Sigmoid colon (tissue), 6 donors: ENCODE measurements at regions not wholly inside any gene's neighbourhood (a gene's known extent, or its start where the extent isn't known, plus 50 kb on each side); places are given as distances from the start of the nearest gene placed in this dataset.

ENCODE experiments used
- DNase-seq: peaks from one replicate; pipeline ENCODE4 v3.0.0-alpha.2; 2019
- H3K27ac ChIP-seq, 4 donors: fragments of 200-600 bp; sonication (generic); one replicate each; pipeline ENCODE4 v1.5.1; 2016 to 2019; ENCODE audit warnings: mild to moderate bottlenecking in 1 of 4
- H3K27me3 ChIP-seq, 3 donors: fragments of 200-600 bp; sonication (generic); one replicate each; pipeline ENCODE4 v1.5.1; 2019; ENCODE audit warnings: mild to moderate bottlenecking in 1 of 3
- H3K36me3 ChIP-seq, 4 donors: fragments of 200-600 bp; sonication (generic); one replicate each; pipeline ENCODE4 v1.5.1; 2016 to 2019
- H3K4me1 ChIP-seq, 4 donors: fragments of 200-600 bp; sonication (generic); one replicate each; pipeline ENCODE4 v1.5.1; 2017 to 2019
- H3K4me3 ChIP-seq, 4 donors: fragments of 200-600 bp; sonication (generic); one replicate each; pipeline ENCODE4 v1.5.1; 2017 to 2019; ENCODE audit warnings: mild to moderate bottlenecking in 2 of 4, moderate library complexity in 1 of 4
- H3K9me3 ChIP-seq, 4 donors: fragments of 200-600 bp in 3 of 4; sonication (generic) in 3 of 4; one replicate each; pipeline versions ENCODE4 v1.5.1 to v1.6.1; 2013 to 2019
- EP300 ChIP-seq, 4 donors: sonication (generic); formaldehyde crosslinking; IDR thresholded peaks; one replicate each; pipeline ENCODE4 v1.6.1; 2017; ENCODE audit warnings: antibody characterized with exemption in 4 of 4
- POLR2A ChIP-seq, 2 donors: fragments of 450-650 bp; IDR thresholded peaks; one replicate each; pipeline ENCODE4 v1.6.1; 2016; ENCODE audit warnings: antibody characterized with exemption in 2 of 2, mild to moderate bottlenecking in 2 of 2, moderate library complexity in 2 of 2
- POLR2AphosphoS5 ChIP-seq, 4 donors: sonication (generic); formaldehyde crosslinking; IDR thresholded peaks; one replicate each; pipeline ENCODE4 v1.6.1; 2017; ENCODE audit warnings: antibody characterized with exemption in 4 of 4
- WGBS, 2 donors: extraction: QIAGEN DNeasy Blood & Tissue Kit; methylation state at CpG; one replicate each; pipeline ENCODE4 v1.1.7; 2013; 5-methylcytosine and 5-hydroxymethylcytosine counted together
- intact Hi-C: fragments of 100-400 bp; cut with DNase I; formaldehyde crosslinking; loops from one replicate; pipeline ENCODE4 v1.15.1; 2023
- TF ChIP-seq, protein P1 (sequence below), 4 experiments: fragments of 450-650 bp in 3 of 4; fragments of 200-600 bp in 1 of 4; IDR thresholded peaks; one replicate each; pipeline ENCODE4 v1.5.1; 2016 to 2019; ENCODE audit warnings: antibody characterized with exemption in 4 of 4, mild to moderate bottlenecking in 3 of 4, moderate library complexity in 2 of 4
- donor health status: healthy with polysubstance abuse.
- donor health status: healthy.

DNA sequence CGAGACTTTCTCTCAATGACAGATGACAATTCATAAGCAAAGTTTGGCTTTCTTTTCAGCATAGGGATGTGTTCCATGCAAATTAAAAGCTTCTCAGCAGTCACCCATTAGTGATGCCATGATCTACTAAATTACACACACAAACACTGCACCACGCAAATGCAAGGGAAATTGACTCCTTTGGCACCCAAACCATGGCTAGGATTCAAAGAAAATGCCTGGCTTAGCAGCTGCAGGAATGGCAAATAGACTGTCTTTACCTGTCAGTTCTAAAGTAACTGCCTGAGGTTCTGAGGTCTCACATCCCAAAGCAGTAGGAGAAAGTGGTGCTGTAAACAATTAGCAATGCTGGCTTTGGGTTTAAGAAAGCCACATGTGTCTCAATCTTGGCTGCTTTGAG, 108.6 kb upstream of the ATP10B start:
- no peaks in the 10 kb centered on the region for H3K27me3 ChIP-seq
- no peak overlapping the region for H3K27ac ChIP-seq
- TF ChIP-seq POLR2AphosphoS5 (IDR thresholded peaks at IDR 0.05) = no peak
- no peak for TF ChIP-seq POLR2A (IDR thresholded peaks at IDR 0.05)
- TF ChIP-seq, protein P1, sequence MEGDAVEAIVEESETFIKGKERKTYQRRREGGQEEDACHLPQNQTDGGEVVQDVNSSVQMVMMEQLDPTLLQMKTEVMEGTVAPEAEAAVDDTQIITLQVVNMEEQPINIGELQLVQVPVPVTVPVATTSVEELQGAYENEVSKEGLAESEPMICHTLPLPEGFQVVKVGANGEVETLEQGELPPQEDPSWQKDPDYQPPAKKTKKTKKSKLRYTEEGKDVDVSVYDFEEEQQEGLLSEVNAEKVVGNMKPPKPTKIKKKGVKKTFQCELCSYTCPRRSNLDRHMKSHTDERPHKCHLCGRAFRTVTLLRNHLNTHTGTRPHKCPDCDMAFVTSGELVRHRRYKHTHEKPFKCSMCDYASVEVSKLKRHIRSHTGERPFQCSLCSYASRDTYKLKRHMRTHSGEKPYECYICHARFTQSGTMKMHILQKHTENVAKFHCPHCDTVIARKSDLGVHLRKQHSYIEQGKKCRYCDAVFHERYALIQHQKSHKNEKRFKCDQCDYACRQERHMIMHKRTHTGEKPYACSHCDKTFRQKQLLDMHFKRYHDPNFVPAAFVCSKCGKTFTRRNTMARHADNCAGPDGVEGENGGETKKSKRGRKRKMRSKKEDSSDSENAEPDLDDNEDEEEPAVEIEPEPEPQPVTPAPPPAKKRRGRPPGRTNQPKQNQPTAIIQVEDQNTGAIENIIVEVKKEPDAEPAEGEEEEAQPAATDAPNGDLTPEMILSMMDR (IDR thresholded peaks at IDR 0.05) = no peak
- no peak for TF ChIP-seq EP300 (IDR thresholded peaks at IDR 0.05)
- H3K36me3 ChIP-seq = no peaks in the 10 kb centered on the region
- H3K4me1 ChIP-seq = no peaks in the 10 kb centered on the region
- intact Hi-C loops = no loop called here
- no peak overlapping the region for H3K4me3 ChIP-seq
- WGBS, 2 donors = 71 to 75% methylated on average over 2 of the region's 2 CpGs
- DNase-seq = no peak
- no peaks in the 10 kb centered on the region for H3K9me3 ChIP-seq

DNA sequence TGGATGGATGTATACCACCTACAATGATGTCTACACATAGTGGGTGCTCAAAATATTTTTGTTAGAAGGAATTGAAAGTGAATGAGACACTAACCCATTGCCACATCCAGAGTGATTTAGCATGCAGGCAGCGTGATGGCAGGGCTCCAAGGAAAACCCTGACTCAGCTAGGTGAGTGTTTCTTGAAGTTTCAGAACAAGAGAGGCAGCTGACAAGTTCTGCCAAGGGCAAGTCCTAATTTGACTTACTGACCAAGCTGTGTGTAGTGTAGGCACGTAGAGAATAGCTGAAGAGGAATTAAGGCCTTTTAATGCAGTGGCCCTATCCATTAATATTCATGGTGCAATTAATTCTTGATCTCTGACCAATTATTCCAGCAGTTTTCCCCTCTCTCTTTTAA, 107.8 kb upstream of the ATP10B start:
- Histone ChIP-seq H3K27ac (no peak overlapping the region), H3K27me3 (no peaks in the 10 kb centered on the region), H3K36me3 (no peaks in the 10 kb centered on the region), H3K4me1 (no peaks in the 10 kb centered on the region), H3K9me3 (no peaks in the 10 kb centered on the region), H3K4me3 (no peak overlapping the region)
- DNase-seq = no peak
- intact Hi-C loops = no loop called here
- TF ChIP-seq EP300 (IDR thresholded peaks at IDR 0.05) (no peak), POLR2A (IDR thresholded peaks at IDR 0.05) (no peak), POLR2AphosphoS5 (IDR thresholded peaks at IDR 0.05) (no peak)
- TF ChIP-seq, protein P1 (IDR thresholded peaks at IDR 0.05) = no peak
- 25 to 63% methylated on average over 2 of the region's 2 CpGs for WGBS, 2 donors

DNA sequence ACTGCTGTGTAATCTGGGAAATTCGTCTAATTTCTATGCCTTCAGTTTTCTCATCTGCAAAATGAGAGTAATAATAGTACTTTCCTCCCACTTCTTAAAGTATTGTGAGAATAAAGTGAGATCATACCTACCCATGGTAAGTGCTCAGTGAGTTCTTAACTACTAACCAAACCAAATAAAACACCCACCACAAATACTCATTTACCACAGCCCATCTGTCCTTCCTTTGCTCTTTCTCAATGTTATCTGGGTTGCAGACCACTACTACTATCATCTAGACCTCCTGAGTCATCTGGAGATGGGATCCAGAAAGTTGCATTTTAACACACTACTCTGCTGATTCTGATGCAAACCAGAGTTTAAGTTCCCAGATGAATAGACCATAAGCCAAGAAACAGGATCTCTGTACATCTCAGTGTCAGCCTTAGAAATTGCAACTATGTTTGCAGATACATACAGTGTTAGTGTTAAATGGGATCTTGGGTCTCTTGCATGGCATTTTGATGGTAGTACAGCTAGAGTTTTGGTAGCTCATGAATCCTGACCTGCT, 105.4 kb upstream of the ATP10B start:
- H3K27ac ChIP-seq = no peak overlapping the region
- no peak for DNase-seq
- intact Hi-C loops = no loop called here
- no peaks in the 10 kb centered on the region for H3K36me3 ChIP-seq
- H3K4me1 ChIP-seq = no peaks in the 10 kb centered on the region
- TF ChIP-seq, protein P1 (IDR thresholded peaks at IDR 0.05) = no peak
- no peak for TF ChIP-seq POLR2AphosphoS5 (IDR thresholded peaks at IDR 0.05)
- TF ChIP-seq POLR2A (IDR thresholded peaks at IDR 0.05) = no peak
- TF ChIP-seq EP300 (IDR thresholded peaks at IDR 0.05) = no peak
- H3K4me3 ChIP-seq = no peak overlapping the region
- WGBS, 2 donors = 77 to 86% methylated on average over 1 of the region's 1 CpG
- H3K9me3 ChIP-seq = no peaks in the 10 kb centered on the region
- no peaks in the 10 kb centered on the region for H3K27me3 ChIP-seq

DNA sequence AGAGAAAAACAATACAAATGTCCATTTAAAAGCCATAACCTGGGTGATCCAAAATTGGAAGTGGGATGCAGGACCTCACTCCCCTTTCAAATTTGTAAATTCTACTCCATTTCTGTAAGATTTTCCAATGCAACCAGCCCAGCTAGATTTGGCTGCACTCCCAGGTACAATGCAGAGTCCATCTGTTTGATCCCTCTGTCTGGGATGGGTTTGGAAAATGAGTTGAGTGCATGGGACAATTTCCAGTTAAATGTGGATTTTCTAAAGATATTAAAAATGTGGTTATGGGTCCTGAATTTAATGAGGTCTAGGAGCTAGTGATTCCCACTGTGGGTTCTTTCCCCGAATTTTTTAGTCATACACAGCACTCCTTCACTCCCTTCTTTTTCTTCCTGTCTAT, 104.0 kb upstream of the ATP10B start:
- intact Hi-C loops = no loop called here
- no peak overlapping the region for H3K27ac ChIP-seq
- no peaks in the 10 kb centered on the region for H3K36me3 ChIP-seq
- no peak for DNase-seq
- no peaks in the 10 kb centered on the region for H3K9me3 ChIP-seq
- no peaks in the 10 kb centered on the region for H3K4me1 ChIP-seq
- TF ChIP-seq POLR2AphosphoS5 (IDR thresholded peaks at IDR 0.05) (no peak), POLR2A (IDR thresholded peaks at IDR 0.05) (no peak), EP300 (IDR thresholded peaks at IDR 0.05) (no peak)
- TF ChIP-seq, protein P1 (IDR thresholded peaks at IDR 0.05) = no peak
- H3K4me3 ChIP-seq = no peak overlapping the region
- no peaks in the 10 kb centered on the region for H3K27me3 ChIP-seq
- WGBS, 2 donors = 75 to 96% methylated on average over 1 of the region's 1 CpG

DNA sequence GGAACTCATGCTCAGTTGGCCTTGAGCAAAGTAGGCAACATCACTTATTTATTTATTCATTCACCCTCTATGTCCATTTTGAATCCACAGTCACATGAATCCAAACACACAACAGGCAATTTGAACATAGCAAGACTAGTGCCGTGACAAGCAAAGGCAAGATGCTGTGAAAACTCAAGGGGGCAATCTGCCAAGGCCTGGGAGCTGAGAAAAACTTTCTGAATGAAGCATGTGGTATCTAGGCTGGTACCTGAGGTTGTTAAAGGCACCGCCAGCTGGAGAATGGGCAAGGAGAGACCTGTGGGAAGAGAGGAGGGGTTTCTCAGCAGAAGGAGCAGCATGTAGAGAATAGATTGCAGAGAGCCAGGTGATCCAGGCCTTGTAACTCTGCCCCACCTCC, 98.3 kb upstream of the ATP10B start:
- H3K4me1 ChIP-seq = no peaks in the 10 kb centered on the region
- DNase-seq = no peak
- 67 to 70% methylated on average over 2 of the region's 2 CpGs for WGBS, 2 donors
- intact Hi-C loops = no loop called here
- TF ChIP-seq, protein P1 (IDR thresholded peaks at IDR 0.05) = no peak
- TF ChIP-seq POLR2AphosphoS5 (IDR thresholded peaks at IDR 0.05) = no peak
- peaks cover 0 to 8% (median 0%) of the 10 kb centered on the region in 4 donors for H3K9me3 ChIP-seq
- H3K27me3 ChIP-seq = no peaks in the 10 kb centered on the region
- no peak overlapping the region for H3K27ac ChIP-seq
- H3K4me3 ChIP-seq = no peak overlapping the region
- H3K36me3 ChIP-seq = no peaks in the 10 kb centered on the region
